Parathyroid adenoma (tissue), 2 donors: ENCODE measurements at regions not wholly inside any gene's neighbourhood (a gene's known extent, or its start where the extent isn't known, plus 50 kb on each side); places are given as distances from the start of the nearest gene placed in this dataset.

ENCODE experiments used
- H2AFZ ChIP-seq: fragments of 300-600 bp; sonication (generic); one replicate; pipeline ENCODE4 v1.7.0; 2017; ENCODE audit warnings: antibody characterized with exemption, mild to moderate bottlenecking
- H3K27ac ChIP-seq: fragments of 300-600 bp; sonication (generic); one replicate; pipeline ENCODE4 v1.7.0; 2017
- H3K27me3 ChIP-seq: fragments of 300-600 bp; sonication (generic); one replicate; pipeline ENCODE4 v1.7.0; 2017; ENCODE audit warnings: low read length; ENCODE audit not compliant: control insufficient read depth, insufficient read depth
- H3K36me3 ChIP-seq: fragments of 300-600 bp; sonication (generic); one replicate; pipeline ENCODE4 v1.7.0; 2017; ENCODE audit warnings: low read length; ENCODE audit not compliant: control insufficient read depth, insufficient read depth
- H3K4me1 ChIP-seq: fragments of 300-600 bp; sonication (generic); one replicate; pipeline ENCODE4 v1.7.0; 2017; ENCODE audit warnings: control low read depth
- H3K4me2 ChIP-seq: fragments of 300-600 bp; sonication (generic); one replicate; pipeline ENCODE4 v1.7.0; 2017; ENCODE audit warnings: low read length
- H3K4me3 ChIP-seq: fragments of 300-600 bp; sonication (generic); one replicate; pipeline ENCODE4 v1.7.0; 2017; ENCODE audit warnings: low read depth, low read length
- H3K79me2 ChIP-seq: fragments of 300-600 bp; sonication (generic); one replicate; pipeline ENCODE4 v1.7.0; 2017; ENCODE audit warnings: control low read depth
- H3K9ac ChIP-seq: fragments of 300-600 bp; sonication (generic); one replicate; pipeline ENCODE4 v1.7.0; 2017; ENCODE audit warnings: mild to moderate bottlenecking
- H3K9me3 ChIP-seq: fragments of 300-600 bp; sonication (generic); one replicate; pipeline ENCODE4 v1.7.0; 2017; ENCODE audit warnings: low read length; ENCODE audit not compliant: control insufficient read depth
- TF ChIP-seq, protein P1 (sequence below): fragments of 300-600 bp; sonication (generic); IDR thresholded peaks from one replicate; pipeline ENCODE4 v1.7.0; 2017; ENCODE audit warnings: antibody characterized with exemption, mild to moderate bottlenecking
- donor health status: primary hyperparathyroidism.

DNA sequence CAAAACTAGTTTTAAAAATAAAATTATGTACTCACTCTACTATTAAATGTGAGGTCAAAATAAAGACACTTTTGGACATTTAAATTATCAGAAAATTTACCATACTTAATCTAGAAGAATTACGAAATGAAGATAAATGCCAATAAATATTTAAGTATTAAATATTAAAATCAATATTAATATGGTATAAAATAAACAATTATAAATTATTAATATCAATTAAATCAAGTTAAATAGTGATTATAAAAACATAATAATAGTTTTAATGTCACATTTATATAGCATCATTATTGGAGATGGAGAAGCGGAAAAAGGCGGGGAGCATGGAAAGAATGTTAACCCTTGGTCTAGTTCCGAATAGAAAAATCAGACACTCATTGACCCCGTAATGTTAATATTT lies 224.3 kb upstream of the MDGA2 start:
- H3K27me3 ChIP-seq: no peaks in the 10 kb centered on the region
- H3K4me1 ChIP-seq: no peaks in the 10 kb centered on the region
- H3K9me3 ChIP-seq: no peaks in the 10 kb centered on the region
- no peaks in the 10 kb centered on the region for H3K36me3 ChIP-seq
- TF ChIP-seq, protein P1, sequence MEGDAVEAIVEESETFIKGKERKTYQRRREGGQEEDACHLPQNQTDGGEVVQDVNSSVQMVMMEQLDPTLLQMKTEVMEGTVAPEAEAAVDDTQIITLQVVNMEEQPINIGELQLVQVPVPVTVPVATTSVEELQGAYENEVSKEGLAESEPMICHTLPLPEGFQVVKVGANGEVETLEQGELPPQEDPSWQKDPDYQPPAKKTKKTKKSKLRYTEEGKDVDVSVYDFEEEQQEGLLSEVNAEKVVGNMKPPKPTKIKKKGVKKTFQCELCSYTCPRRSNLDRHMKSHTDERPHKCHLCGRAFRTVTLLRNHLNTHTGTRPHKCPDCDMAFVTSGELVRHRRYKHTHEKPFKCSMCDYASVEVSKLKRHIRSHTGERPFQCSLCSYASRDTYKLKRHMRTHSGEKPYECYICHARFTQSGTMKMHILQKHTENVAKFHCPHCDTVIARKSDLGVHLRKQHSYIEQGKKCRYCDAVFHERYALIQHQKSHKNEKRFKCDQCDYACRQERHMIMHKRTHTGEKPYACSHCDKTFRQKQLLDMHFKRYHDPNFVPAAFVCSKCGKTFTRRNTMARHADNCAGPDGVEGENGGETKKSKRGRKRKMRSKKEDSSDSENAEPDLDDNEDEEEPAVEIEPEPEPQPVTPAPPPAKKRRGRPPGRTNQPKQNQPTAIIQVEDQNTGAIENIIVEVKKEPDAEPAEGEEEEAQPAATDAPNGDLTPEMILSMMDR: no peak
- no peak overlapping the region for H3K9ac ChIP-seq
- no peak overlapping the region for H3K4me3 ChIP-seq
- H3K4me2 ChIP-seq: no peak overlapping the region
- H3K79me2 ChIP-seq: no peaks in the 10 kb centered on the region
- no peak overlapping the region for H3K27ac ChIP-seq
- H2AFZ ChIP-seq: no peak overlapping the region

DNA sequence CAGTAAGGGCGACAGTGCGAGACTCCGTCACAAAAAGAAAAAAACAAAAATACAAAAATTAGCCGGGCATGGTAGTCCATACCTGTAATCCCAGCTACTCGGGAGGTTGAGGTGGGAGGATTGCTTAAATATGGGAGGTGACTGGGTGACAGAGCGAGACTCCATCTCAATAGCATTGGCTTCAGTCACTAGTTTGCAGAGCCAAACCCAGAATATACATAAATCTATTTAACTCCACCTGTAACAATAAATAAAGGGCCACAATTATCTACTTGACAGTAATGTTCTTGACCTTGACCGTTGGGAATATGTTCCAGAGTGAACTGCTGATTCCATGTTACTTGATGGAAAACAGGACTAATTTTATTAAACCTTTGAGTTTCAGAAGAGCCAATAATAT lies 198.9 kb upstream of the MDGA2 start:
- Histone ChIP-seq H3K79me2 (no peaks in the 10 kb centered on the region), H2AFZ (no peak overlapping the region), H3K27ac (no peak overlapping the region), H3K4me1 (no peaks in the 10 kb centered on the region), H3K4me2 (no peak overlapping the region), H3K36me3 (no peaks in the 10 kb centered on the region), H3K9me3 (no peaks in the 10 kb centered on the region), H3K27me3 (no peaks in the 10 kb centered on the region), H3K9ac (no peak overlapping the region), H3K4me3 (no peak overlapping the region)
- TF ChIP-seq, protein P1: no peak

DNA sequence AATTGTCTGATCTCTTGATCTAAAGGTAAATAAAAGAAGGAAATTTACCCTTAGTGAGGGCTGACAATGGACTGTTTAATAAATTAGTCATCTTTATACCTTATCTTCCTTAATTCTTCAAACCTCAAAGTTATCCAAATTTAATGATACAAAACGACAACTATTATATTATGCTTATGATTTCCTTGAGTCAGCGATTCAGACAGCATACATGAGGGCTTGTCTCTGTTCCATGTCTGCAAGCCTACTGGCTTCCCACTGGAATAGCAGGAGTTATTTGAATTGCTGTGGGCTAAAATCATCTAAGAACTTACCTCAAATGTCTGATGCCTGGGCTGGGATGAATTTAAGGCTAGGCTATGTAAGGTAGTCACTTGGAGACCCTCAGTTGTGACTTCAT lies 197.2 kb upstream of the MDGA2 start:
- TF ChIP-seq, protein P1: no peak
- H3K9me3 ChIP-seq: no peaks in the 10 kb centered on the region
- H3K36me3 ChIP-seq: no peaks in the 10 kb centered on the region
- H2AFZ ChIP-seq: no peak overlapping the region
- no peaks in the 10 kb centered on the region for H3K79me2 ChIP-seq
- no peaks in the 10 kb centered on the region for H3K27me3 ChIP-seq
- H3K4me3 ChIP-seq: no peak overlapping the region
- no peak overlapping the region for H3K4me2 ChIP-seq
- H3K27ac ChIP-seq: no peak overlapping the region
- no peaks in the 10 kb centered on the region for H3K4me1 ChIP-seq
- H3K9ac ChIP-seq: no peak overlapping the region

DNA sequence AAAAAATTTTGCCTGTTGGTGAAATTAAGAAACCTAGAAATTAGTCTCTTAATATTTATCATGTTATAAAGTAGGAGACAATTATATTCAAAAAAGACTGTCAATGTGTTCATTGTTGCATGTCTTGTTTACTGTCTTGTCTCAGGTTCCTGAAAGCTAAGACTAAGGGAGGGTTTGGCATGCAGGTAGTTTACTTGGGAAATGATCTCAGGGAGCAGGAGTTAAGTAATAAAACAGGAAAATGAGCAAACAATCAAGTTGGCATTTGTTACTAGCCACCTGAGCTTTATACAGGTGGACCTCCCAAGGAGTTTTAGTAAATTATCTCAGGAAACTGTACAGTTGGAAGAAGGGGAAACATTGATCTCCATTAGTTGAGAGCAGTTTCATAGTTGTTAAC lies 188.0 kb upstream of the MDGA2 start:
- H3K4me2 ChIP-seq: no peak overlapping the region
- TF ChIP-seq, protein P1: no peak
- no peak overlapping the region for H3K9ac ChIP-seq
- H3K79me2 ChIP-seq: no peaks in the 10 kb centered on the region
- no peaks in the 10 kb centered on the region for H3K9me3 ChIP-seq
- H3K4me3 ChIP-seq: no peak overlapping the region
- H3K27me3 ChIP-seq: no peaks in the 10 kb centered on the region
- no peak overlapping the region for H3K27ac ChIP-seq
- no peaks in the 10 kb centered on the region for H3K36me3 ChIP-seq
- H2AFZ ChIP-seq: no peak overlapping the region
- no peaks in the 10 kb centered on the region for H3K4me1 ChIP-seq

DNA sequence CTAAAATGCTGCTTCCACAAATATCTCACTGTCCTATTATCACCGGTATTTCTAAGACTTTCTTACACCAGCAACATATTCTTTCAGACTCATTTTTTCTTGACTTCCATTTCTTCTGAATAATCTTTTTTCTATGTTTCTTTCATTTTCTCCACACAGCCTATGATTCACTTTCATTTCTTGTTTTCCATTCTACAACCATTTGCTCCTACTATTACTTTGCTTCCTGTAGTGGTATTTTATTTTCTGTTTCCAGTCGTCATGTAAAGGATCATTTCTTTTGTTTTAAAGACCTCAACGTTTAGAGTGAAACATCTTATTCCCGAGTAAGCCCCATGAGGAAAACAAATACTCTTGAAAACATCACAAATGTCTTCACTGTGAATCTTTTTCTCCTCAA lies 182.2 kb upstream of the MDGA2 start:
- TF ChIP-seq, protein P1: no peak
- Histone ChIP-seq H3K36me3 (no peaks in the 10 kb centered on the region), H3K4me2 (no peak overlapping the region), H3K4me1 (no peaks in the 10 kb centered on the region), H2AFZ (no peak overlapping the region), H3K27me3 (no peaks in the 10 kb centered on the region), H3K27ac (no peak overlapping the region), H3K79me2 (no peaks in the 10 kb centered on the region), H3K4me3 (no peak overlapping the region), H3K9me3 (no peaks in the 10 kb centered on the region), H3K9ac (no peak overlapping the region)
